Activated B cell treated with CpG ODN at 0.5 μM for 24 hours (primary cell): ENCODE measurements at regions not wholly inside any gene's neighbourhood (a gene's known extent, or its start where the extent isn't known, plus 50 kb on each side); places are given as distances from the start of the nearest gene placed in this dataset.

Experiments
- ATAC-seq: fragments of 200-7000 bp; cut with Tn5 transposase; one replicate; pipeline ENCODE4 v1.10.0; 2021; ENCODE audit warnings: low read depth, mild to moderate bottlenecking, moderate library complexity
- CTCF ChIA-PET: fragments of 350-600 bp; sonication (Branson Sonifier 250); formaldehyde crosslinking; loops from one replicate; lab custom pipeline; 2021; ENCODE audit warnings: antibody characterized with exemption; lab: Charles Lee
- POLR2A ChIA-PET: fragments of 350-600 bp; sonication (Branson Sonifier 250); formaldehyde crosslinking; loops from one replicate; lab custom pipeline; 2021; ENCODE audit warnings: antibody characterized with exemption; lab: Charles Lee
- DNase-seq: peaks from one replicate; pipeline ENCODE4 v3.0.0; 2022
- H3K27ac Mint-ChIP-seq: one replicate; pipeline ENCODE4 v1.8.0; 2020; ENCODE audit warnings: mixed read lengths
- H3K27me3 Mint-ChIP-seq: one replicate; pipeline ENCODE4 v1.8.0; 2021; ENCODE audit warnings: mixed read lengths
- H3K36me3 Mint-ChIP-seq: one replicate; pipeline ENCODE4 v1.8.0; 2021; ENCODE audit warnings: low read depth, mixed read lengths
- H3K4me1 Mint-ChIP-seq: one replicate; pipeline ENCODE4 v1.8.0; 2021; ENCODE audit warnings: mixed read lengths
- H3K4me3 Mint-ChIP-seq: one replicate; pipeline ENCODE4 v1.8.0; 2020; ENCODE audit warnings: mild to moderate bottlenecking, mixed read lengths
- H3K9me3 Mint-ChIP-seq: one replicate; pipeline ENCODE4 v1.8.0; 2020; ENCODE audit warnings: mixed read lengths
- intact Hi-C: fragments of 100-400 bp; cut with micrococcal nuclease; formaldehyde crosslinking; loops from one replicate; pipeline ENCODE4 v1.15.1; 2024
- TF ChIP-seq, protein P1 (sequence below): fragments of 200-600 bp; IDR thresholded peaks from one replicate; pipeline ENCODE4 v1.8.0; 2022; ENCODE audit warnings: antibody characterized with exemption, mild to moderate bottlenecking

DNA sequence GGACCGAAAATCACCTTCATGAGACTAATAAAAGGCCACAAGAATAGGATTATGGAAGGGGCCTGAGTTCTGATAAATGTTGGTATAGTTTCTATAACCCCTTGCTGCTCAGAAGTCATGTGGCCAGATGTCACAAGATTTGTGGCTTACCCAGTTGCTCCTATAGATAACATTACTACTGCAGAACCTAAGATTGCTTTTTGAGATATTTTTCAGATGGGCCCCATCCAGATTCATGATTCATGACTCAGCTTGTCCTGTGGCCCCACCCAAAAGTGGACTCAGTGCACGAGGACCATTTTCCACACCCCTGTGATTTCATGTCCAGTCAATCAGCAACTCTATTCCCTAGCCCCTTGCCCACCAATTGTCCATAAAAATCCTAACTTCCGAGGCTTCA is 209.0 kb downstream of the ACTR3B start:
- no peaks in the 10 kb centered on the region for H3K9me3 Mint-ChIP-seq
- H3K27ac Mint-ChIP-seq: no peak overlapping the region
- ATAC-seq (no peak), DNase-seq (no peak)
- no peaks in the 10 kb centered on the region for H3K4me1 Mint-ChIP-seq
- no peaks in the 10 kb centered on the region for H3K36me3 Mint-ChIP-seq
- POLR2A ChIA-PET: no interaction called here
- H3K27me3 Mint-ChIP-seq: no peaks in the 10 kb centered on the region
- intact Hi-C loops: no loop called here
- TF ChIP-seq, protein P1, sequence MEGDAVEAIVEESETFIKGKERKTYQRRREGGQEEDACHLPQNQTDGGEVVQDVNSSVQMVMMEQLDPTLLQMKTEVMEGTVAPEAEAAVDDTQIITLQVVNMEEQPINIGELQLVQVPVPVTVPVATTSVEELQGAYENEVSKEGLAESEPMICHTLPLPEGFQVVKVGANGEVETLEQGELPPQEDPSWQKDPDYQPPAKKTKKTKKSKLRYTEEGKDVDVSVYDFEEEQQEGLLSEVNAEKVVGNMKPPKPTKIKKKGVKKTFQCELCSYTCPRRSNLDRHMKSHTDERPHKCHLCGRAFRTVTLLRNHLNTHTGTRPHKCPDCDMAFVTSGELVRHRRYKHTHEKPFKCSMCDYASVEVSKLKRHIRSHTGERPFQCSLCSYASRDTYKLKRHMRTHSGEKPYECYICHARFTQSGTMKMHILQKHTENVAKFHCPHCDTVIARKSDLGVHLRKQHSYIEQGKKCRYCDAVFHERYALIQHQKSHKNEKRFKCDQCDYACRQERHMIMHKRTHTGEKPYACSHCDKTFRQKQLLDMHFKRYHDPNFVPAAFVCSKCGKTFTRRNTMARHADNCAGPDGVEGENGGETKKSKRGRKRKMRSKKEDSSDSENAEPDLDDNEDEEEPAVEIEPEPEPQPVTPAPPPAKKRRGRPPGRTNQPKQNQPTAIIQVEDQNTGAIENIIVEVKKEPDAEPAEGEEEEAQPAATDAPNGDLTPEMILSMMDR: no peak
- no peak overlapping the region for H3K4me3 Mint-ChIP-seq
- CTCF ChIA-PET: no interaction called here

DNA sequence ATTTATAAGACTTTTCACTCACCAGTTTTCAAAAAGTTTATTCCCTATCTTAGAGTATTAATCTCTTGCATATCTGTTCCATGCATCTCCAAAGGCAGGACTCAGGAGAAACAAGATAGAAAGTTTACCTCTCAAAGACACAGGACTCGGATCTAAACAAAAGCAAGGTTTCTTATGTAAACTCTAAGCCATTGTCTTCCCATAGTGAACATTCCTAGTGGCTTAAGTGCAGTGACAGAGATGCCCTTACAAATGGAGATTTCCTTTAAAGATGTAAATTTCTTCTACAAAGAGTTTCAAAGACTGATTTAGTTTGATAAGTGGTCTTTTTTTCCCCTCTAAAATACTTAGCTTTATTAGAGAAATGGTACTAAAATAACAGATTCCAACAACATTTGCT is 209.8 kb downstream of the ACTR3B start:
- Mint-ChIP-seq H3K36me3 (no peaks in the 10 kb centered on the region), H3K9me3 (no peaks in the 10 kb centered on the region), H3K27ac (no peak overlapping the region), H3K27me3 (no peaks in the 10 kb centered on the region), H3K4me1 (no peaks in the 10 kb centered on the region), H3K4me3 (no peak overlapping the region)
- TF ChIP-seq, protein P1: no peak
- POLR2A ChIA-PET: no interaction called here
- intact Hi-C loops: no loop called here
- CTCF ChIA-PET: no interaction called here
- no peak for DNase-seq
- ATAC-seq: no peak

DNA sequence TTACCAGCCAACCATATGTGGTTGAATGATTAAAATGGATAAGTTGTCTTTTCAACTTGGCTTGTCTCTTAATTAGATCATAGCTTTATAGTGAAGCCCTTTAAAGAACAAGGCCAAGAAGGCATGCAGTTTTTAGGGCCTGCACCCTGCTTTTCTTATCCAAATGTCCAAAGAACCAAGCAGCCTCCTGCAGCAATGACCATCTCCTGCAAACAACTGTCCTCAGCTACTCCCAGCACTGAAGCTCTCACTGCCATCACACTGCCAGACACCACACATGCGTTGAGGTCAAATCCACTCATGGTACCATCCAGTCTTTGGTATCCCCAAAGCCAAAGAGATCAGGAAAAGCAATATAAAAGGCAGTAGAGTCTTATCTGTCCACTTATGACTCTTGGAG is 210.3 kb downstream of the ACTR3B start:
- CTCF ChIA-PET: no interaction called here
- no peaks in the 10 kb centered on the region for H3K27me3 Mint-ChIP-seq
- POLR2A ChIA-PET: no interaction called here
- TF ChIP-seq, protein P1: no peak
- DNase-seq (no peak), ATAC-seq (no peak)
- H3K9me3 Mint-ChIP-seq: no peaks in the 10 kb centered on the region
- no peak overlapping the region for H3K4me3 Mint-ChIP-seq
- intact Hi-C loops: no loop called here
- no peak overlapping the region for H3K27ac Mint-ChIP-seq
- H3K36me3 Mint-ChIP-seq: no peaks in the 10 kb centered on the region
- no peaks in the 10 kb centered on the region for H3K4me1 Mint-ChIP-seq

DNA sequence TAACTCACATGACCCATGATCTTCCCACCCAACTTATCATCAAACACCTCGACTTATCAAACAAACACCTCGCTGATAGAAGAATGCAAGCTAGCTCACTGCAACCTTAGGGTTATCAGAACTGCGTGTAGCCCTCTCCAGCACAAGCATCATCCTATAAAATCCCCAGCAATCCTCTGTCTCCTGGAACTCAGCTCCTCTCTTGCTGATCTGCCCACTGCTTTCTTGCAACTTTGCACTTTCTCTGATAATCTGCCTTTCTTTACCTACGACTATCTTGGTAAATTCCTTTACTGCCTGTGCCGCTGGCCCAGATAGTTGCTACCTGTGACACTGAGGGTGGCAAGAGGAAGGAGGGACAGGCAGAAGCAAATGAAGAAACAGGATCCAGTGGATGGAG is 210.9 kb downstream of the ACTR3B start:
- no peak for DNase-seq
- intact Hi-C loops: no loop called here
- POLR2A ChIA-PET: no interaction called here
- Mint-ChIP-seq H3K36me3 (no peaks in the 10 kb centered on the region), H3K4me3 (no peak overlapping the region), H3K9me3 (no peaks in the 10 kb centered on the region), H3K27ac (no peak overlapping the region), H3K27me3 (no peaks in the 10 kb centered on the region), H3K4me1 (no peaks in the 10 kb centered on the region)
- TF ChIP-seq, protein P1: no peak
- no peak for ATAC-seq
- CTCF ChIA-PET: no interaction called here

DNA sequence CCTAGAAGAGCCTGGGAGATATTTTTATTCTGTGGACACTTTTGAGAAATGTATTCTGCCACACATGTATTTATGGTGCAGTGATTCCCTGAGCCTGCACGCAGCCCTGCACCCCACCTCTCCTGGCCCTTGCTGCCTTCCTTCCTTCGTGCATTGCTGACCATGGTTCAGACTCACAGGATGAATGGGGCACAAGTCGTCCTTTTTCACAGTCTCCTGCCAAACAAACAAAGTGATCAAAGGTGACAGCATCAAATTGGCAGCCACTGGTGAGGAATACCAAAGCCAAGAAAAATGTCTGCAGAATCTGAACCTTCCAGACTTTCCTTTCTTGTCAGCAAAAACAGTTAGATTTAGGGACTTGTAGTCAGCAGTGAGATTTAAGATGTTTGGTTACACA is 215.0 kb downstream of the ACTR3B start:
- H3K9me3 Mint-ChIP-seq: no peaks in the 10 kb centered on the region
- no peak for DNase-seq
- ChIA-PET POLR2A (no interaction called here), CTCF (no interaction called here)
- no peak overlapping the region for H3K27ac Mint-ChIP-seq
- no peak overlapping the region for H3K4me3 Mint-ChIP-seq
- TF ChIP-seq, protein P1: no peak
- no peaks in the 10 kb centered on the region for H3K4me1 Mint-ChIP-seq
- no peaks in the 10 kb centered on the region for H3K27me3 Mint-ChIP-seq
- ATAC-seq: no peak
- intact Hi-C loops: no loop called here
- no peaks in the 10 kb centered on the region for H3K36me3 Mint-ChIP-seq
